RWPE1 (cell line): ENCODE measurements at regions not wholly inside any gene's neighbourhood (a gene's known extent, or its start where the extent isn't known, plus 50 kb on each side); places are given as distances from the start of the nearest gene placed in this dataset.

ENCODE experiments used
- CTCF ChIA-PET: fragments of 350-600 bp; sonication (Branson Sonifier 250); formaldehyde crosslinking; extraction: SDS; loops from one replicate; lab custom pipeline; 2021; lab: Yijun Ruan, JAX
- POLR2A ChIA-PET: fragments of 400-600 bp; formaldehyde crosslinking; extraction: SDS; loops from one replicate; lab custom pipeline; 2020; ENCODE audit warnings: antibody characterized with exemption; ENCODE audit not compliant: low non-redundant PET; lab: Yijun Ruan, JAX
- DNase-seq: peaks from one replicate; pipeline ENCODE4 v3.0.0; 2012; ENCODE audit warnings: low spot score
- H3K27ac ChIP-seq: fragments of 450-650 bp; 2 replicates; pipeline ENCODE4 v1.5.1; 2017
- TF ChIP-seq, protein P1 (sequence below): fragments of 450-650 bp; conservative IDR thresholded peaks from 2 replicates; pipeline ENCODE4 v1.5.1; 2017; ENCODE audit warnings: low read depth, mild to moderate bottlenecking

DNA sequence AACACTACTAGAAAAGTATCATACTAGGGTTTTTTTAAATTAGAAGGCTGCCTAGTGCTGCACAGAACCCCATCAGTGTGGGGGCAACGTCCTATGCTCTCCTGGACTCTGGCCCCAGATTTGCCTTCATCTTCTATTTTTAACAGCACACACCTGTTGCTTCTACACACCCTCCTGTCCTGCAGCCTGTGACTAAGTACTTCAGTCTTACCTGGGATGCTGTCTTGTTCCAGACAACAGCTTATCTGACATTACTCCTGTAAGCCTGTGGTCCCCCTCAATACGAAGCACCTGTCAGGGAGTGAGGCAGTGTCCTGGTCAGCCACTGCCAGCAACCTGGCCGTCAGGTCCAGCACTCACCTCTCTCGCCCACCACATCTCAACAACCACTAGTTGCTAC lies 247.6 kb upstream of the PSMD7 start:
- CTCF ChIA-PET, result no interaction called here
- POLR2A ChIA-PET, result no interaction called here
- no peak overlapping the region for H3K27ac ChIP-seq

DNA sequence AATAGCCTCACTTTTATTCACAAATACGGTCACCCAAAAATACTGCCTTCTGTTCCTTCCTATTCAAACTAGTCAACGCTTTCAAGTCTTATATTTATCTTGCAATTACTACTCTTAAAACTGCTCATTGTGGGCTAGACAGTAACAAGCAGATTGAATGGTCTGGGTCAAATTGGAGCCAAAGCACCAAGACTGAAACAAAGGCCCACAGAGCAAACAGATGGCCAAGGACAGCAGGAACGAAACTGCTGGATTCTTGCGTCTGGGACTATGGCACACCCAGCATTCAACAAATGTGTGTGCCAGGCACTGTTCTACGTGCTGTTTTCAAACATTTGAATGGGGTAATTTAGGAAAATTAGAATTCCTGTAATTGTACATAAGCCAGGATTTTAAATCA lies 250.1 kb upstream of the PSMD7 start:
- ChIA-PET CTCF (no interaction called here), POLR2A (no interaction called here)
- no peak for DNase-seq
- no peak overlapping the region for H3K27ac ChIP-seq
- TF ChIP-seq, protein P1, sequence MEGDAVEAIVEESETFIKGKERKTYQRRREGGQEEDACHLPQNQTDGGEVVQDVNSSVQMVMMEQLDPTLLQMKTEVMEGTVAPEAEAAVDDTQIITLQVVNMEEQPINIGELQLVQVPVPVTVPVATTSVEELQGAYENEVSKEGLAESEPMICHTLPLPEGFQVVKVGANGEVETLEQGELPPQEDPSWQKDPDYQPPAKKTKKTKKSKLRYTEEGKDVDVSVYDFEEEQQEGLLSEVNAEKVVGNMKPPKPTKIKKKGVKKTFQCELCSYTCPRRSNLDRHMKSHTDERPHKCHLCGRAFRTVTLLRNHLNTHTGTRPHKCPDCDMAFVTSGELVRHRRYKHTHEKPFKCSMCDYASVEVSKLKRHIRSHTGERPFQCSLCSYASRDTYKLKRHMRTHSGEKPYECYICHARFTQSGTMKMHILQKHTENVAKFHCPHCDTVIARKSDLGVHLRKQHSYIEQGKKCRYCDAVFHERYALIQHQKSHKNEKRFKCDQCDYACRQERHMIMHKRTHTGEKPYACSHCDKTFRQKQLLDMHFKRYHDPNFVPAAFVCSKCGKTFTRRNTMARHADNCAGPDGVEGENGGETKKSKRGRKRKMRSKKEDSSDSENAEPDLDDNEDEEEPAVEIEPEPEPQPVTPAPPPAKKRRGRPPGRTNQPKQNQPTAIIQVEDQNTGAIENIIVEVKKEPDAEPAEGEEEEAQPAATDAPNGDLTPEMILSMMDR, result no peak

More for the DNA sequence above, 247.6 kb upstream of the PSMD7 start:
- TF ChIP-seq, protein P1, result no peak
- DNase-seq, result no peak

DNA sequence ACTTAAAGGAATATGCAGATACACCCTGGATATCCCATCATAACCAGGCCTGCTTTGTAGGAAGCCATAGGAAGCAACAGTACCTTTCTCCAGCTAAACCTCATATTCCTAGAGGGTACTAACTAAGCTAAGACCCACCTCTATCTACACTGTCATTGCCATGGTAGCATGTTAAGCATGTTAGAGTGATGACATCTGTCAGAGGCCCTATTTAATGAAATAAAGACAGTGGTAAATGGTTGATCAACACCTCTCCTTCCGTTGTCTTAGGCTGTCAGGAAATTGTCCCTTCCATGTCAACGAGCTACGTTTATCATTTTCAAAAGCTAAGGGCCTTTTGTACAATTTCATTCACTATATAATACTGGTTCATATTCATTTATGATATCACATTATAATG lies 251.1 kb upstream of the PSMD7 start:
- TF ChIP-seq, protein P1, result no peak
- H3K27ac ChIP-seq, result no peak overlapping the region
- POLR2A ChIA-PET, result no interaction called here
- CTCF ChIA-PET, result no interaction called here
- no peak for DNase-seq

DNA sequence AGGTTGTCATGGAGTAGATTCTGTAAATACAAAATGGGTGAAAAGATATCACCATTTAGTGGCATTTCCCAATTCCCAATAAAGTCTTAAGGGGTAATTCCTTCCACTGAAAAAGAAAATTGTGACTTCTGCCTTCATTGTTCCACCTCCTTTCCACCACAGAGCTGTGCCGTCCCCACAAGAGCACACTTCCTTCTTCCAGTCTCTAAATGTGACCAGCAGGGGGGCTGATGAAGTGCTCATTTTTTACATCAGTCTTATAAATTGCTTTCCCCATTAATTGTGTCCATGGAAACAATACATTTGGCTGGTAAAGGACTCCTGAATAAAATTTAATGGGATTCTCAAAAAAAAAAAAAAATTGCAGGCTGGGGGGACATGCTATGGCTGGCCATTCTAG lies 260.8 kb upstream of the PSMD7 start:
- ChIA-PET CTCF (interaction anchor here (0.6 to 0.7 kb wide), 4 partner anchors 156 to 1103 kb away, joined by 3 read pairs; no protein-coding TSS in a partner anchor), POLR2A (no interaction called here)
- H3K27ac ChIP-seq, result no peak overlapping the region
- peak; percentile 9 for DNase-seq
- TF ChIP-seq, protein P1, result no peak

DNA sequence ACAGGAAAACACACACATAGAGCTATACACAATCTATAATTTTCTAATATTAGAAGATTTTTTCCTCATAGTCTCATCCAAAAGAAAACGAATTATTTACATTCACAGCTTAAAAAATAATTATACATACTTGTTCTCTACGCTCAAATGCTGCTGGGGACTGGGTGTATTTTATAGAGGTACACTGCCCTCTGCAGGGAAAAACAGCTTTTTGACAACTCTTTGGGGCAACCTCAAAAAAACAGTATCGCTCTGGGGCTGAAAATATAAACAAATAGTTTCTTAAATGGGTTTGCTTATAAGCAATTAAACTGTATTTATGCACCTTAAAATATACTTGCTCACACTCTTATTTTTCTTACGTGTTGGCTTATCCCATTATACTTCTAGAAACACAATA lies 261.8 kb upstream of the PSMD7 start:
- TF ChIP-seq, protein P1, result no peak; the same call in 1 of the 2 replicates
- DNase-seq, result peak; percentile 16
- CTCF ChIA-PET, result no interaction called here

DNA sequence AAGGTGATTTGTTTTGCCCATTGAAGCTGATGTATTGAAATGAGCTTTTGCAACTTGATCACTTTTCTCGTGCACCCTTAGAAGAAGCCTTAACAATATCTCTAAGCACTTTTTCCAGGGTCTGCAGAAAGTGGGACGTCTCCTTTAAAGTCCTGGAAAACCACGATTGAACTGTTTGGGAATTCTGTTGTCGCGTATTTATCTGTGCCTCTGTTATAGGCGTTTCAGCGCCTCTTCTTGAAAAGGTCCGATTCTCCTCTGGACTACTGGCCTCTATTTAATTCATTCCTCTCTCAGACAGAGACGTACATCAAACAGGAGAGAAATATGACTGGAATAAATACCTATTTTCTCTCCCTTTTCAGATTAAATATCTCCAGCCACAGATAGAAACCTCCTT lies 262.4 kb upstream of the PSMD7 start:
- no peak overlapping the region for H3K27ac ChIP-seq
- TF ChIP-seq, protein P1, result no peak
- no peak for DNase-seq
- CTCF ChIA-PET, result interaction anchor here (0.6 to 0.7 kb wide), 2 partner anchors 62 to 488 kb away, joined by 3 read pairs; no protein-coding TSS in a partner anchor
- POLR2A ChIA-PET, result no interaction called here

More for the DNA sequence above, 261.8 kb upstream of the PSMD7 start:
- H3K27ac ChIP-seq, result no peak overlapping the region
- POLR2A ChIA-PET, result no interaction called here
